Mesendoderm (in vitro differentiated cells): ENCODE measurements at regions not wholly inside any gene's neighbourhood (a gene's known extent, or its start where the extent isn't known, plus 50 kb on each side); places are given as distances from the start of the nearest gene placed in this dataset.

Experiments
- DNase-seq: peaks from one replicate; pipeline ENCODE4 v3.0.0; 2013
- H2AK5ac ChIP-seq: 2 replicates; pipeline ENCODE4 v1.6.1; 2013; ENCODE audit warnings: low read length, inconsistent platforms
- H2BK120ac ChIP-seq: 2 replicates; pipeline ENCODE4 v1.6.1; 2013; ENCODE audit warnings: low read depth, mild to moderate bottlenecking, low read length, moderate library complexity, mixed read lengths
- H2BK15ac ChIP-seq: replicated peaks from 2 replicates; pipeline ENCODE4 v1.6.1; 2013; ENCODE audit warnings: low read depth, mild to moderate bottlenecking, moderate library complexity
- H2BK5ac ChIP-seq: 2 replicates; pipeline ENCODE4 v1.6.1; 2013; ENCODE audit warnings: low read length, inconsistent platforms
- H3K18ac ChIP-seq: 2 replicates; pipeline ENCODE4 v1.6.1; 2013; ENCODE audit warnings: mild to moderate bottlenecking, low read length, mixed read lengths
- H3K23ac ChIP-seq: one replicate; pipeline ENCODE4 v1.6.1; 2013; ENCODE audit warnings: low read length
- H3K27ac ChIP-seq: 2 replicates; pipeline ENCODE4 v1.5.1; 2013; ENCODE audit warnings: low read depth, mild to moderate bottlenecking, inconsistent platforms, low read length, moderate library complexity
- H3K27me3 ChIP-seq: 2 replicates; pipeline ENCODE4 v1.6.1; 2013; ENCODE audit warnings: low read length, control low read depth, mild to moderate bottlenecking, inconsistent platforms; ENCODE audit not compliant: insufficient read depth, poor library complexity
- H3K36me3 ChIP-seq: 2 replicates; pipeline ENCODE4 v1.6.1; 2013; ENCODE audit warnings: low read length, inconsistent platforms; ENCODE audit not compliant: control insufficient read depth, insufficient read depth
- H3K4ac ChIP-seq: one replicate; pipeline ENCODE4 v1.6.1; 2013; ENCODE audit warnings: low read depth, mild to moderate bottlenecking, low read length, moderate library complexity
- H3K4me1 ChIP-seq: 2 replicates; pipeline ENCODE4 v1.6.1; 2013; ENCODE audit warnings: low read depth, low read length, inconsistent platforms; ENCODE audit not compliant: control insufficient read depth
- H3K4me2 ChIP-seq: 2 replicates; pipeline ENCODE4 v1.6.1; 2013; ENCODE audit warnings: low read length
- H3K4me3 ChIP-seq: 2 replicates; pipeline ENCODE4 v1.5.1; 2013; ENCODE audit warnings: mild to moderate bottlenecking, low read length
- H3K56ac ChIP-seq: one replicate; pipeline ENCODE4 v1.6.1; 2013; ENCODE audit warnings: low read length
- H3K79me1 ChIP-seq: 2 replicates; pipeline ENCODE4 v1.6.1; 2013; ENCODE audit warnings: low read length, inconsistent platforms
- H3K79me2 ChIP-seq: 2 replicates; pipeline ENCODE4 v1.6.1; 2013; ENCODE audit warnings: mild to moderate bottlenecking, low read length; ENCODE audit not compliant: control insufficient read depth, insufficient read depth
- H3K9ac ChIP-seq: 2 replicates; pipeline ENCODE4 v1.6.1; 2013; ENCODE audit warnings: low read length, inconsistent platforms
- H4K5ac ChIP-seq: one replicate; pipeline ENCODE4 v1.6.1; 2013; ENCODE audit warnings: low read length
- H4K8ac ChIP-seq: one replicate; pipeline ENCODE4 v1.6.1; 2013; ENCODE audit warnings: low read depth, mild to moderate bottlenecking, control low read depth, low read length, moderate library complexity
- WGBS: extraction: QIAGEN DNeasy Blood & Tissue Kit; methylation state at CpG from one replicate; pipeline ENCODE4 v1.1.7; 2013; ENCODE audit warnings: low lambda C conversion rate, missing lambda C conversion rate; ENCODE audit not compliant: insufficient coverage; ENCODE audit errors: extremely low coverage; 5-methylcytosine and 5-hydroxymethylcytosine counted together

GRCh38 chr18:37930640-37931039, 365.0 kb upstream of the CELF4 start:
- H3K4me1 ChIP-seq = no peaks in the 10 kb centered on the region
- DNase-seq = no peak
- no peak overlapping the region for H3K9ac ChIP-seq

DNA sequence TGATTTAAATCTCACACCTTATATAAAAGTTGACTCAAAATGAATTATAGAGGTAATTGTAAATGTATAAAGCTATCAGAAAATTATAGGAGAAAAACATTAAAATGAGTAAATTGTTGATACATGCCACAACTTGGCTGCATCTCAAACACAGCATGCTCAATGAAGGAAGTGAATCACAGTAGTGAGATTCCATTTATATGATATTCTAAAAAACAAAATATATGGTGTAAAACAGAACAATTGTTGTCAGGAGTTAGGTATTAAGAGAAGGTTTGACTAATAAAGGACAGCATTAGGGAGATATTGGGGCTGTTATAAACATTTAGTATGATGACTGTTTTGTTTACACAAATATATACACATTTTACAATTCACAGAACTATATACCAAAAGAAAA, 356.6 kb upstream of the CELF4 start:
- no peak for DNase-seq
- Histone ChIP-seq H3K4me3 (no peak overlapping the region), H2BK15ac (no peak overlapping the region), H3K79me2 (no peaks in the 10 kb centered on the region), H2BK120ac (no peak overlapping the region), H3K36me3 (no peaks in the 10 kb centered on the region), H4K5ac (no peak overlapping the region), H3K4me2 (no peak overlapping the region), H3K27ac (no peak overlapping the region), H2BK5ac (no peak overlapping the region), H3K23ac (no peak overlapping the region), H3K27me3 (no peaks in the 10 kb centered on the region), H3K4me1 (no peaks in the 10 kb centered on the region), H3K56ac (no peak overlapping the region), H3K18ac (no peak overlapping the region), H3K79me1 (no peaks in the 10 kb centered on the region), H4K8ac (no peak overlapping the region), H3K4ac (no peak overlapping the region), H2AK5ac (no peak overlapping the region), H3K9ac (no peak overlapping the region)

More at GRCh38 chr18:37930640-37931039, 365.0 kb upstream of the CELF4 start:
- no peak overlapping the region for H2BK5ac ChIP-seq
- H3K36me3 ChIP-seq = no peaks in the 10 kb centered on the region
- no peaks in the 10 kb centered on the region for H3K27me3 ChIP-seq
- no peaks in the 10 kb centered on the region for H3K79me2 ChIP-seq
- H4K5ac ChIP-seq = no peak overlapping the region
- no peak overlapping the region for H3K4me2 ChIP-seq
- no peak overlapping the region for H3K4ac ChIP-seq
- no peak overlapping the region for H3K23ac ChIP-seq
- WGBS = no CpG with 5 or more reads among the region's 4 CpGs
- no peak overlapping the region for H3K4me3 ChIP-seq
- H3K27ac ChIP-seq = no peak overlapping the region
- H3K56ac ChIP-seq = no peak overlapping the region
- H2BK120ac ChIP-seq = no peak overlapping the region
- no peak overlapping the region for H2BK15ac ChIP-seq
- H4K8ac ChIP-seq = no peak overlapping the region
- H3K79me1 ChIP-seq = no peaks in the 10 kb centered on the region
- no peak overlapping the region for H2AK5ac ChIP-seq
- no peak overlapping the region for H3K18ac ChIP-seq

DNA sequence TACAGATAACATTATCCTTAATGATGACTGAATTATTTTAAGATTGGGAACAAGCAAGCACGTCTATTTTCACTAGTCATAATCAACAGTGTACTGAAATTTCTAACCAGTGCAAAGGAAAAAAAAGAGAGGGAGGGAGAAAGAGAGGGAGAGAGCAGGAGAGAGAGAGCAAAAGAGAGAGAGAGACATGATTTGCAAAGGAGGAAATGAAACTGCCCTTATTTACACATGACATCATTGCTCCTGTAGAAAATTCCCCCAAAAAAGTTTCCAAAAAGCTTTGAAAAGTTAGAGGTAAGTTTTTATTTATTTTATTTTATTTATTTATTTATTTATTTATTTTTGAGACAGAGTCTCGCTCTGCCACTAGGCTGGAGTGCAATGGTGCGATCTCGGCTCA, 355.3 kb upstream of the CELF4 start:
- WGBS = no CpG with 5 or more reads among the region's 4 CpGs

DNA sequence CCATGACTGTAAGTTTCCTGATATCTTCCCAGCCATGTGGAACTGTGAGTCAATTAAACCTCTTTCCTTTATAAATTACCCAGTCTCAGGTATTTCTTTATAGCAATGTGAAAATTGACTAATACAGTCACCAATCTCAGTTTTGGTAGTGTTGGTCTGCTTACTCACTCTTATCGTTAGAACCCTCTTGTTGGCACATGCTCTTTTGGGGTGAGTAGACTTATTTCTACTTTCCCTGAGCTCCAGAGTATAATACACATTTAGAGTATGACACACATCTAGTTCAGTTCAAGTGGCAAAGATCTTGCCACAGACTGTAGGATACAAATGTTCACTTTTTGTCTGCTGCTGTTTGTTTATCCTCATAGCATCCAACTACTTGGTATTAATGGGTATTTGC, 347.5 kb upstream of the CELF4 start:
- H3K4me1 ChIP-seq = peaks cover 4% of the 10 kb centered on the region

More for the DNA sequence above, 355.3 kb upstream of the CELF4 start:
- H3K27me3 ChIP-seq = no peaks in the 10 kb centered on the region
- no peak overlapping the region for H3K4me3 ChIP-seq
- H3K27ac ChIP-seq = no peak overlapping the region
- no peak overlapping the region for H3K23ac ChIP-seq
- H3K56ac ChIP-seq = no peak overlapping the region
- H3K79me1 ChIP-seq = no peaks in the 10 kb centered on the region
- no peak overlapping the region for H3K18ac ChIP-seq
- no peak overlapping the region for H3K4me2 ChIP-seq
- no peak for DNase-seq
- H2AK5ac ChIP-seq = no peak overlapping the region
- H3K79me2 ChIP-seq = no peaks in the 10 kb centered on the region
- H2BK5ac ChIP-seq = no peak overlapping the region
- H3K9ac ChIP-seq = no peak overlapping the region
- H3K4me1 ChIP-seq = no peaks in the 10 kb centered on the region
- H2BK15ac ChIP-seq = no peak overlapping the region
- H4K8ac ChIP-seq = no peak overlapping the region
- H3K4ac ChIP-seq = no peak overlapping the region
- no peak overlapping the region for H2BK120ac ChIP-seq
- no peaks in the 10 kb centered on the region for H3K36me3 ChIP-seq
- H4K5ac ChIP-seq = no peak overlapping the region

DNA sequence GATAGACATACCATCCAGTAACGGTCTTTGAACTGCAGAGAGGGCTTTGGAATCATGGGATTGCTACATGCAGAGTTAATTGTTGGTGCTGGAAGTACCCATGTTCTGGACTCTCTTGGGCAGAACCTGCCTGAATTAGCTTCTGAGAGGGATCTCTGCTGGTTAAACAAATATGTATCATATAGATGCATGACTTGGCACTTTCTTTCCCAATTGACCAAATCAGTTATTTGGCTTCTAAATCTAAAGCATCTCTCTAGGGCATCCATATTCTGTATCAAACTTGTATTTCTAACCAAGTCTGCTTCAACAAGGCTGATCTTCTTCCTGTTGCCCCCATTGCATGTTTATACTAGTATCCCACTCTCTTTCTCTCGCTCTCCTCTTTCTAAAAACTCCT, 336.7 kb upstream of the CELF4 start:
- no CpG with 5 or more reads among the region's 2 CpGs for WGBS
- no peak for DNase-seq
- Histone ChIP-seq H3K79me1 (no peaks in the 10 kb centered on the region), H3K18ac (no peak overlapping the region), H3K23ac (no peak overlapping the region), H2BK120ac (no peak overlapping the region), H2BK15ac (no peak overlapping the region), H3K4me1 (no peaks in the 10 kb centered on the region), H2AK5ac (no peak overlapping the region), H4K8ac (no peak overlapping the region), H2BK5ac (no peak overlapping the region), H3K4me2 (no peak overlapping the region), H3K4me3 (no peak overlapping the region), H3K79me2 (no peaks in the 10 kb centered on the region), H3K27ac (no peak overlapping the region), H3K9ac (no peak overlapping the region), H4K5ac (no peak overlapping the region), H3K36me3 (no peaks in the 10 kb centered on the region), H3K4ac (no peak overlapping the region), H3K56ac (no peak overlapping the region), H3K27me3 (no peaks in the 10 kb centered on the region)

More for the DNA sequence above, 347.5 kb upstream of the CELF4 start:
- H3K4ac ChIP-seq = no peak overlapping the region
- no peak overlapping the region for H3K18ac ChIP-seq
- no peak overlapping the region for H4K8ac ChIP-seq
- H2BK5ac ChIP-seq = no peak overlapping the region
- H3K27ac ChIP-seq = no peak overlapping the region
- no peaks in the 10 kb centered on the region for H3K79me1 ChIP-seq
- no peak for DNase-seq
- no peak overlapping the region for H2BK120ac ChIP-seq
- no CpG with 5 or more reads among the region's 1 CpG for WGBS
- no peak overlapping the region for H4K5ac ChIP-seq
- H3K27me3 ChIP-seq = no peaks in the 10 kb centered on the region
- H3K79me2 ChIP-seq = no peaks in the 10 kb centered on the region
- no peak overlapping the region for H2BK15ac ChIP-seq
- no peak overlapping the region for H3K56ac ChIP-seq
- H2AK5ac ChIP-seq = no peak overlapping the region
- no peak overlapping the region for H3K4me3 ChIP-seq
- H3K9ac ChIP-seq = no peak overlapping the region
- no peak overlapping the region for H3K4me2 ChIP-seq
- no peak overlapping the region for H3K23ac ChIP-seq
- no peaks in the 10 kb centered on the region for H3K36me3 ChIP-seq

- Histone ChIP-seq H3K4me1 (no peaks in the 10 kb centered on the region), H3K27ac (no peak overlapping the region), H3K9ac (no peak overlapping the region), H4K5ac (no peak overlapping the region), H3K27me3 (no peaks in the 10 kb centered on the region), H3K4ac (no peak overlapping the region), H3K18ac (no peak overlapping the region), H3K23ac (no peak overlapping the region), H3K4me3 (no peak overlapping the region), H3K56ac (no peak overlapping the region), H3K36me3 (no peaks in the 10 kb centered on the region), H3K79me2 (no peaks in the 10 kb centered on the region), H3K4me2 (no peak overlapping the region), H4K8ac (no peak overlapping the region), H2BK5ac (no peak overlapping the region), H2BK15ac (no peak overlapping the region), H3K79me1 (no peaks in the 10 kb centered on the region), H2BK120ac (no peak overlapping the region), H2AK5ac (no peak overlapping the region)
- no CpG with 5 or more reads among the region's 2 CpGs for WGBS
- DNase-seq = no peak
Observed at GRCh38 chr18:37900326-37900725, 334.7 kb upstream of the CELF4 start.
